SU-DHL-6 (cell line): ENCODE measurements at regions not wholly inside any gene's neighbourhood (a gene's known extent, or its start where the extent isn't known, plus 50 kb on each side); places are given as distances from the start of the nearest gene placed in this dataset.

Experiments
- CTCF ChIP-seq: fragments of 200-600 bp; sonication (generic); IDR thresholded peaks from one replicate; pipeline ENCODE4 v1.5.1; 2017; ENCODE audit warnings: antibody characterized with exemption, mild to moderate bottlenecking, low read length, moderate library complexity; ENCODE audit not compliant: insufficient read depth, poor library complexity, severe bottlenecking
- EZH2phosphoT487 ChIP-seq: fragments of 200-600 bp; sonication (generic), shearing (Covaris generic); conservative IDR thresholded peaks from 2 replicates; pipeline ENCODE4 v1.6.1; 2018; ENCODE audit warnings: mild to moderate bottlenecking, antibody characterized with exemption, low read length, moderate library complexity, mixed read lengths

GRCh38 chr5:88391991-88392390 is 123.3 kb upstream of the TMEM161B start:
- TF ChIP-seq CTCF (no peak), EZH2phosphoT487 (no peak)
